WTC11 (cell line): ENCODE measurements at regions not wholly inside any gene's neighbourhood (a gene's known extent, or its start where the extent isn't known, plus 50 kb on each side); places are given as distances from the start of the nearest gene placed in this dataset.

Experiments used
- CTCF ChIP-seq: fragments of 200-600 bp; IDR thresholded peaks from 2 replicates; pipeline ENCODE4 v1.8.0; 2022; ENCODE audit warnings: antibody characterized with exemption
- ETV6 ChIP-seq: sonication (generic); formaldehyde crosslinking; IDR thresholded peaks from 2 replicates; pipeline ENCODE4 v1.8.1; 2022; ENCODE audit warnings: mild to moderate bottlenecking, missing genetic modification reagents
- SP1 ChIP-seq: sonication (generic); formaldehyde crosslinking; conservative IDR thresholded peaks from 2 replicates; pipeline ENCODE4 v1.8.1; 2022; ENCODE audit warnings: missing genetic modification reagents

- TF ChIP-seq ETV6 (CRISPR knock-in tag): no peak
- TF ChIP-seq CTCF: no peak
- TF ChIP-seq SP1 (CRISPR knock-in tag): no peak
Measured at GRCh38 chr3:25344670-25345069, 83.4 kb upstream of the RARB start.
